Ovary (tissue), 7 donors: ENCODE measurements at regions not wholly inside any gene's neighbourhood (a gene's known extent, or its start where the extent isn't known, plus 50 kb on each side); places are given as distances from the start of the nearest gene placed in this dataset.
A peak's percentile ranks its signal among the peaks of the same experiment; 100 is the strongest.

Source experiments
- DNase-seq, 5 donors: peaks; one replicate each; pipeline ENCODE4 v3.0.0-alpha.2; 2019 to 2020
- H3K27ac ChIP-seq, 2 donors: fragments of 200-600 bp; one replicate each; pipeline versions ENCODE4 v1.5.1 to v1.8.0; 2019 to 2022
- H3K27me3 ChIP-seq: fragments of 200-600 bp; one replicate; pipeline ENCODE4 v1.8.0; 2022
- H3K36me3 ChIP-seq: fragments of 200-600 bp; sonication (generic); one replicate; pipeline ENCODE4 v1.5.1; 2019
- H3K4me1 ChIP-seq: one replicate; pipeline ENCODE4 v1.8.1; 2013; ENCODE audit warnings: mild to moderate bottlenecking, moderate library complexity; ENCODE audit not compliant: insufficient read depth
- H3K4me3 ChIP-seq: fragments of 200-600 bp; sonication (generic); one replicate; pipeline ENCODE4 v1.5.1; 2017
- H3K9me3 ChIP-seq, 2 donors: fragments of 200-600 bp in 1 of 2; sonication (generic) in 1 of 2; one replicate each; pipeline versions ENCODE4 v1.5.1 to v1.8.1; 2013 to 2019; ENCODE audit warnings: mild to moderate bottlenecking in 1 of 2, moderate library complexity in 1 of 2
- EP300 ChIP-seq: sonication (generic); formaldehyde crosslinking; IDR thresholded peaks from one replicate; pipeline ENCODE4 v1.6.1; 2017; ENCODE audit warnings: antibody characterized with exemption
- POLR2A ChIP-seq: fragments of 450-650 bp; IDR thresholded peaks from one replicate; pipeline ENCODE4 v1.6.1; 2017; ENCODE audit warnings: antibody characterized with exemption, mild to moderate bottlenecking, moderate library complexity
- WGBS, 3 donors: extraction: QIAGEN DNeasy Blood & Tissue Kit in 1 of 3; methylation state at CpG; one replicate each; pipeline versions ENCODE4 v1.1.5 to v1.1.7; 2013 to 2017; 5-methylcytosine and 5-hydroxymethylcytosine counted together
- intact Hi-C, 4 donors: fragments of 100-400 bp; cut with DNase I; formaldehyde crosslinking; loops; one replicate each; pipeline versions ENCODE4 v1.11.0 to v1.15.1; 2022 to 2023
- TF ChIP-seq, protein P1 (sequence below), 3 donors: fragments of 450-650 bp in 2 of 3; fragments of 200-600 bp in 1 of 3; IDR thresholded peaks; one replicate each; pipeline versions ENCODE4 v1.5.1 to v1.8.0; 2016 to 2022; ENCODE audit warnings: antibody characterized with exemption in 3 of 3, mild to moderate bottlenecking in 1 of 3
- donor health status: DM: no; HTN: no; CAD: no; lungs with moderate emphysema.
- donor health status: DM: no; HTN: no; CAD: no.
- donor health status: Bipolar disorder and iron deficiency.
- donor health status: DM: no; HTN: no; CAD: no.
- donor health status: DM: yes; HTN: yes; CAD: no.

DNA sequence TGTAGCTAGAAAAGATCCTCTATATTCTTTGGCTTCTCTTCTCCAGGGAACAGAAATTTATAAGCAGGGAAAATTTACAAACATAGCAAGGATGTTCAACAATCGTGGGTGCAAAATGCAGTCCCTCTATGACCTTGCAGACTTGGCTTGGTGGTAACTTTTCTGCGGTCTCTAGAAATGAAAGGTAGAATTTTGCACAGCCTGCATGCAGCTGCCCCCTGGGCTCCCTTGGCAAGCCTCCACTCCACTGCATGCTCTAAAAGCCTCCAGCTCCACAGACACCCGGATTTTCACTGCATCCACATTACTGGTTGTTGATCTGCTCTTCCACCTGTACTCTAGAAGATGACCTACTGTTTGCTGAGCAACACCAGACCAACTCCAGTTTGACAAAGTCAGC is 236.5 kb upstream of the EYS start:
- no peak overlapping the region for H3K27ac ChIP-seq
- no peaks in the 10 kb centered on the region for H3K4me1 ChIP-seq
- no peak overlapping the region for H3K4me3 ChIP-seq
- no peaks in the 10 kb centered on the region for H3K27me3 ChIP-seq
- 20 to 47% (median 20%) methylated on average over 3 of the region's 3 CpGs for WGBS, 3 donors
- intact Hi-C loops: no loop called here
- no peaks in the 10 kb centered on the region for H3K9me3 ChIP-seq
- TF ChIP-seq EP300 (no peak), POLR2A (no peak)
- TF ChIP-seq, protein P1, sequence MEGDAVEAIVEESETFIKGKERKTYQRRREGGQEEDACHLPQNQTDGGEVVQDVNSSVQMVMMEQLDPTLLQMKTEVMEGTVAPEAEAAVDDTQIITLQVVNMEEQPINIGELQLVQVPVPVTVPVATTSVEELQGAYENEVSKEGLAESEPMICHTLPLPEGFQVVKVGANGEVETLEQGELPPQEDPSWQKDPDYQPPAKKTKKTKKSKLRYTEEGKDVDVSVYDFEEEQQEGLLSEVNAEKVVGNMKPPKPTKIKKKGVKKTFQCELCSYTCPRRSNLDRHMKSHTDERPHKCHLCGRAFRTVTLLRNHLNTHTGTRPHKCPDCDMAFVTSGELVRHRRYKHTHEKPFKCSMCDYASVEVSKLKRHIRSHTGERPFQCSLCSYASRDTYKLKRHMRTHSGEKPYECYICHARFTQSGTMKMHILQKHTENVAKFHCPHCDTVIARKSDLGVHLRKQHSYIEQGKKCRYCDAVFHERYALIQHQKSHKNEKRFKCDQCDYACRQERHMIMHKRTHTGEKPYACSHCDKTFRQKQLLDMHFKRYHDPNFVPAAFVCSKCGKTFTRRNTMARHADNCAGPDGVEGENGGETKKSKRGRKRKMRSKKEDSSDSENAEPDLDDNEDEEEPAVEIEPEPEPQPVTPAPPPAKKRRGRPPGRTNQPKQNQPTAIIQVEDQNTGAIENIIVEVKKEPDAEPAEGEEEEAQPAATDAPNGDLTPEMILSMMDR (IDR thresholded peaks at IDR 0.05): no peak
- DNase-seq: no peak
- H3K36me3 ChIP-seq: no peaks in the 10 kb centered on the region

DNA sequence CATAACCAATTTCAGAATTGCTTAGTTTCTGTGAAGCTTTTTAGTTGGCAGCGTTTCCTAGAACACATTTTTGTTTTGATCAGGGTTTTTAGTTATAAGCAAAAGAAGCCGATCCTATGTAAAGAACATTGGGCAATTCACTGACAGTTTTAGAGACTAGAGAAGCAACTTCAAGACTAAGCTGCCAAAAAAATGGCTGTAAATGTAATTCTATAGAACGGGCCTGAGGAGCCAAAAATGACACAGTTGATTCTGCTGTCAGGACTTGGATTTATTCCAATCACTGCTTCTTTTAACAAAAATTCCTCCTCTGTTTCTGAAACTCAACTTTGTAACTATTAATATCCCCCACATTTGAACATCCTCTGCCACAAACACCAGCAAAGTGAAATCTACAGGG is 236.0 kb upstream of the EYS start:
- Histone ChIP-seq H3K36me3 (no peaks in the 10 kb centered on the region), H3K4me1 (peaks cover 1% of the 10 kb centered on the region), H3K27me3 (no peaks in the 10 kb centered on the region), H3K4me3 (no peak overlapping the region), H3K9me3 (no peaks in the 10 kb centered on the region), H3K27ac (no peak overlapping the region)
- DNase-seq: no peak
- intact Hi-C loops: no loop called here
- TF ChIP-seq POLR2A: no peak
- no peak for TF ChIP-seq EP300
- TF ChIP-seq, protein P1 (IDR thresholded peaks at IDR 0.05): no peak
- WGBS, 3 donors: 29 to 34% (median 30%) methylated on average over 3 of the region's 3 CpGs

DNA sequence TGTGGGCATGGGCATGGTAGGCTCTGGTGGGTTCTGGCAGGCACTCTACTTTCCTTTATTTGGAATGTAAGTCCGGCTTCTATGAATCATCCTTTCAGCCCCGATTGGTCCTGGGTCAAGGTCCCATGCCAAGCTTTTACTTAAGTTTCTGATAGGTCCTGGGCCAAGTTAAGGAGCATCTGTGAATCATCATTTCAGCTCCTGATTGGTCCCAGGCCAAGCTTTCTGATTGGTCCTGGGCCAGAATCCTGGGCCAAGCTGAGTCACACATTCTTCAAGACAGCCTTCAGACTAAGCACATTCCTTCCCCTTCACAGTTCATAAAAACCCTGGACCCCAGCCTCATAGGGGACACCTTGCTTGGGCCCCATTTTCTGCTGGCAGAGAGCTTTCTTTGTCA is 231.0 kb upstream of the EYS start:
- TF ChIP-seq EP300 (no peak), POLR2A (no peak)
- TF ChIP-seq, protein P1 (IDR thresholded peaks at IDR 0.05): no peak
- WGBS, 3 donors: 8 to 12% (median 8%) methylated on average over 2 of the region's 2 CpGs
- Histone ChIP-seq H3K4me3 (no peak overlapping the region), H3K27me3 (no peaks in the 10 kb centered on the region), H3K4me1 (peaks cover 1% of the 10 kb centered on the region), H3K9me3 (no peaks in the 10 kb centered on the region), H3K27ac (no peak overlapping the region), H3K36me3 (no peaks in the 10 kb centered on the region)
- peak; percentile 32 to 78 (median 62) for DNase-seq
- intact Hi-C loops: no loop called here

DNA sequence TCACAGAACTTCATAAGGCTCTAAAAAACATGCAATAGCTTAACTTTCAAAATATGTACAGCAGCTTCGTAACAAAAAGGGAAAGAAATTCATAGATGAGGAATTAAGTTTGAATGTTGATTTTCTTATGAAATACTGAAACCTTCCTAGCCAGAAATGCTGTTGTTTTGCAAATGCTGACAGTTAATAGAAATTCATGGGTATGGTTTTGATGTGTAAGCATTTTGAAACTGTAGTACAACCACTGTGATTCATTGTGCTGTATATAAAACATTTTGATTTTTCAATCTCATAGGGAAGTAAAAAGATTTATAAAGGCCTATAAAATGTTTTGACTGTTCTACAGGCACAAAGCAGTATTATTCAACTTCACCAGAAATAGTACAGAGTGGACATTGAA is 228.4 kb upstream of the EYS start:
- intact Hi-C loops: no loop called here
- WGBS, 3 donors: 84 to 98% (median 93%) methylated on average over 1 of the region's 1 CpG
- Histone ChIP-seq H3K4me3 (no peak overlapping the region), H3K4me1 (peaks cover 1% of the 10 kb centered on the region), H3K27ac (no peak overlapping the region), H3K27me3 (no peaks in the 10 kb centered on the region), H3K36me3 (no peaks in the 10 kb centered on the region), H3K9me3 (no peaks in the 10 kb centered on the region)
- no peak for TF ChIP-seq POLR2A
- TF ChIP-seq, protein P1 (IDR thresholded peaks at IDR 0.05): no peak
- TF ChIP-seq EP300: no peak
- DNase-seq: no peak

DNA sequence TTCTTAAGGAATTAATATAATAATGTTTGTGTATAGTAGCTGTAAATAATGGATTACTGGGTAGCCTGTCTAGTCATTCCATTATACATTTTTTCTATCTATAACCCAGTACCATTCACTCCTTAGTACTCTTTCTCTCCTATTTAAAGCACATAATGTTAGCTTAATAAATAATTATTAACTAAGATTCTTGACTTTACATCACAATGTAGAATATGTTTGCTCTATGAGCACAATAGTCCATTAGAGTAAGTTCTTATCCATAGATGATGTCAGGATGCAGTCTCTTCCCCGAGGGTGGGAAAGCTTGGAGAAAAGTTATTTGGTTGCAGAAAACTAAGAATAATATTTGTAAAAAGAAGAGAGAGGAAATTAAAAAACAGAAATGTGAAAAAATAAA is 226.4 kb upstream of the EYS start:
- Histone ChIP-seq H3K4me1 (peaks cover 1% of the 10 kb centered on the region), H3K4me3 (no peak overlapping the region), H3K9me3 (no peaks in the 10 kb centered on the region), H3K36me3 (no peaks in the 10 kb centered on the region), H3K27ac (no peak overlapping the region), H3K27me3 (no peaks in the 10 kb centered on the region)
- 41 to 71% (median 53%) methylated on average over 1 of the region's 1 CpG for WGBS, 3 donors
- intact Hi-C loops: no loop called here
- TF ChIP-seq POLR2A (no peak), EP300 (no peak)
- TF ChIP-seq, protein P1 (IDR thresholded peaks at IDR 0.05): no peak
- no peak for DNase-seq
